ENCODE measurements at regions not wholly inside any gene's neighbourhood (a gene's known extent, or its start where the extent isn't known, plus 50 kb on each side); places are given as distances from the start of the nearest gene placed in this dataset.

DNA sequence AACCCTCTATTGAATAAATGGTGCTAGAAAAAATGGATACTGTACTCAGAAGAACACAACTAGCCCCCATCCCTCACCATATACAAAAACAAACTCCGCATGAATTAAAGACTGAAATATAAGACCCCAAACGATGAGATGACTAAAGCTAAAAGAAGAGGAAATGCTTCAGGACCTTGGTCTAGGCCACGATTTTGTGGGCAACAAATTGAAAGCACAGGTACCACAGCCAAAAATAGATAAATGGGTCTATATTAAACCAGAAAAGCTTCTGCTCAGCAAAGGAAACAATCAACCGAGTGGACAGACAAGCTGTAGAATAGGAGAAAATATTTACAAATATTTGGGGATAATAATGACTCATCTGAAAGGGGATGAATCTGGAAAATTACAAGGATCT is 86.4 kb upstream of the DHRSX start:
- Mint-ChIP-seq H3K27me3 (peaks cover 23% of the 10 kb centered on the region), H3K27ac (no peak overlapping the region), H3K4me1 (peaks cover 15% of the 10 kb centered on the region), H3K9me3 (ENCODE audit: insufficient read depth) (no peaks in the 10 kb centered on the region), H3K4me3 (no peak overlapping the region)
- no peak for TF ChIP-seq EZH2 (IDR thresholded peaks at IDR 0.05; ENCODE audit: borderline replicate concordance, insufficient read depth, low read depth, low read length, poor library complexity, severe bottlenecking)
- TF ChIP-seq, protein P1, sequence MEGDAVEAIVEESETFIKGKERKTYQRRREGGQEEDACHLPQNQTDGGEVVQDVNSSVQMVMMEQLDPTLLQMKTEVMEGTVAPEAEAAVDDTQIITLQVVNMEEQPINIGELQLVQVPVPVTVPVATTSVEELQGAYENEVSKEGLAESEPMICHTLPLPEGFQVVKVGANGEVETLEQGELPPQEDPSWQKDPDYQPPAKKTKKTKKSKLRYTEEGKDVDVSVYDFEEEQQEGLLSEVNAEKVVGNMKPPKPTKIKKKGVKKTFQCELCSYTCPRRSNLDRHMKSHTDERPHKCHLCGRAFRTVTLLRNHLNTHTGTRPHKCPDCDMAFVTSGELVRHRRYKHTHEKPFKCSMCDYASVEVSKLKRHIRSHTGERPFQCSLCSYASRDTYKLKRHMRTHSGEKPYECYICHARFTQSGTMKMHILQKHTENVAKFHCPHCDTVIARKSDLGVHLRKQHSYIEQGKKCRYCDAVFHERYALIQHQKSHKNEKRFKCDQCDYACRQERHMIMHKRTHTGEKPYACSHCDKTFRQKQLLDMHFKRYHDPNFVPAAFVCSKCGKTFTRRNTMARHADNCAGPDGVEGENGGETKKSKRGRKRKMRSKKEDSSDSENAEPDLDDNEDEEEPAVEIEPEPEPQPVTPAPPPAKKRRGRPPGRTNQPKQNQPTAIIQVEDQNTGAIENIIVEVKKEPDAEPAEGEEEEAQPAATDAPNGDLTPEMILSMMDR (IDR thresholded peaks at IDR 0.05): no peak
- Histone ChIP-seq H2AFZ (ENCODE audit: insufficient read depth, low read depth, low read length, poor library complexity, severe bottlenecking) (no peak overlapping the region), H3K36me3 (replicated peaks in 1 of 2; ENCODE audit: control extremely low read depth in 1 of 2, control insufficient read depth in 1 of 2, extremely low read depth in 1 of 2, insufficient read depth in 2 of 2, low read length in 1 of 2) (no peaks in the 10 kb centered on the region), H3K4me2 (replicated peaks; ENCODE audit: low read depth, low read length, poor library complexity, severe bottlenecking) (no peak overlapping the region), H3K4me1 (ENCODE audit: control insufficient read depth in 2 of 2, insufficient read depth in 2 of 2, low read length in 2 of 2) (peaks cover 15 to 16% of the 10 kb centered on the region in 2 donors), H3K9ac (ENCODE audit: low read length) (no peak overlapping the region), H3K27me3 (replicated peaks in 1 of 4; ENCODE audit: control extremely low read depth in 1 of 4, control insufficient read depth in 3 of 4, insufficient read depth in 4 of 4, low read length in 3 of 4) (peaks cover 0 to 28% (median 14%) of the 10 kb centered on the region in 4 experiments), H3K4me3 (ENCODE audit: control extremely low read depth in 1 of 5, extremely low read depth in 1 of 5, insufficient read depth in 1 of 5, low read depth in 2 of 5, low read length in 4 of 5) (no peak overlapping the region), H4K20me1 (ENCODE audit: control insufficient read depth, insufficient read depth, low read length, poor library complexity, severe bottlenecking) (no peaks in the 10 kb centered on the region), H3K27ac (ENCODE audit: low read length in 2 of 2) (no peak overlapping the region), H3K79me2 (ENCODE audit: control insufficient read depth, insufficient read depth, low read length) (no peaks in the 10 kb centered on the region), H3K9me3 (ENCODE audit: control extremely low read depth in 1 of 3, control insufficient read depth in 2 of 3, insufficient read depth in 1 of 3, low read length in 2 of 3) (peaks cover 0 to 4% (median 0%) of the 10 kb centered on the region in 3 donors)
- ATAC-seq (ENCODE audit: low read depth) (no peak), DNase-seq (no peak)
- intact Hi-C loops (cut with micrococcal nuclease): no loop called here
- POLR2A ChIA-PET: no interaction called here
- CTCF ChIA-PET: no interaction called here
- WGBS (ENCODE audit: insufficient coverage): 0% methylated on average over 1 of the region's 4 CpGs

GRCh38 chrX:2585158-2585470 is 84.3 kb upstream of the DHRSX start:
- ChIA-PET POLR2A (no interaction called here), CTCF (no interaction called here)
- Histone ChIP-seq H3K79me2 (ENCODE audit: control insufficient read depth, insufficient read depth, low read length) (no peaks in the 10 kb centered on the region), H4K20me1 (ENCODE audit: control insufficient read depth, insufficient read depth, low read length, poor library complexity, severe bottlenecking) (no peaks in the 10 kb centered on the region), H2AFZ (ENCODE audit: insufficient read depth, low read depth, low read length, poor library complexity, severe bottlenecking) (no peak overlapping the region), H3K9me3 (ENCODE audit: control extremely low read depth in 1 of 3, control insufficient read depth in 2 of 3, insufficient read depth in 1 of 3, low read length in 2 of 3) (peaks cover 0 to 4% (median 0%) of the 10 kb centered on the region in 3 donors), H3K27me3 (replicated peaks in 1 of 4; ENCODE audit: control extremely low read depth in 1 of 4, control insufficient read depth in 3 of 4, insufficient read depth in 4 of 4, low read length in 3 of 4) (peaks cover 0 to 42% (median 25%) of the 10 kb centered on the region in 4 experiments), H3K4me3 (ENCODE audit: control extremely low read depth in 1 of 5, extremely low read depth in 1 of 5, insufficient read depth in 1 of 5, low read depth in 2 of 5, low read length in 4 of 5) (no peak overlapping the region), H3K4me2 (replicated peaks; ENCODE audit: low read depth, low read length, poor library complexity, severe bottlenecking) (no peak overlapping the region), H3K27ac (ENCODE audit: low read length in 2 of 2) (no peak overlapping the region), H3K4me1 (ENCODE audit: control insufficient read depth in 2 of 2, insufficient read depth in 2 of 2, low read length in 2 of 2) (peaks cover 15 to 16% of the 10 kb centered on the region in 2 donors), H3K9ac (ENCODE audit: low read length) (no peak overlapping the region), H3K36me3 (replicated peaks in 1 of 2; ENCODE audit: control extremely low read depth in 1 of 2, control insufficient read depth in 1 of 2, extremely low read depth in 1 of 2, insufficient read depth in 2 of 2, low read length in 1 of 2) (no peaks in the 10 kb centered on the region)
- peaks cover 14% of the 10 kb centered on the region for H3K4me1 Mint-ChIP-seq
- H3K27ac Mint-ChIP-seq: no peak overlapping the region
- WGBS (ENCODE audit: insufficient coverage): no CpG with 5 or more reads among the region's 8 CpGs
- H3K4me3 Mint-ChIP-seq: peak overlapping the region; percentile 85
- ATAC-seq (ENCODE audit: low read depth) (no peak), DNase-seq (no peak)
- H3K27me3 Mint-ChIP-seq: peaks cover 40% of the 10 kb centered on the region
- no peaks in the 10 kb centered on the region for H3K9me3 Mint-ChIP-seq (ENCODE audit: insufficient read depth)
- intact Hi-C loops (cut with micrococcal nuclease): no loop called here
- TF ChIP-seq, protein P1 (IDR thresholded peaks at IDR 0.05): no peak
- no peak for TF ChIP-seq EZH2 (IDR thresholded peaks at IDR 0.05; ENCODE audit: borderline replicate concordance, insufficient read depth, low read depth, low read length, poor library complexity, severe bottlenecking)
